SJSA1 (cell line): ENCODE measurements at regions not wholly inside any gene's neighbourhood (a gene's known extent, or its start where the extent isn't known, plus 50 kb on each side); places are given as distances from the start of the nearest gene placed in this dataset.

Source experiments
- DNase-seq, 2 experiments: peaks; one replicate each; pipeline ENCODE4 v3.0.0-alpha.2; 2015 to 2020; ENCODE audit warnings: low spot score in 2 of 2, low read depth in 1 of 2
- H3K27ac ChIP-seq: fragments of 250-450 bp; sonication (Bioruptor Pico); 2 replicates; pipeline ENCODE4 v1.5.1; 2020; ENCODE audit warnings: mild to moderate bottlenecking, moderate library complexity
- H3K27me3 ChIP-seq: fragments of 250-450 bp; sonication (Bioruptor Pico); replicated peaks from 2 replicates; pipeline ENCODE4 v1.5.1; 2020; ENCODE audit warnings: mild to moderate bottlenecking, moderate library complexity
- H3K36me3 ChIP-seq: fragments of 250-450 bp; sonication (Bioruptor Pico); 2 replicates; pipeline ENCODE4 v1.5.1; 2020; ENCODE audit warnings: mild to moderate bottlenecking
- H3K4me1 ChIP-seq: fragments of 250-450 bp; sonication (Bioruptor Pico); replicated peaks from 2 replicates; pipeline ENCODE4 v1.6.1; 2021; ENCODE audit warnings: mild to moderate bottlenecking
- H3K4me3 ChIP-seq: fragments of 250-450 bp; sonication (Bioruptor Pico); 2 replicates; pipeline ENCODE4 v1.5.1; 2020; ENCODE audit warnings: mild to moderate bottlenecking
- H3K9me3 ChIP-seq: fragments of 250-450 bp; sonication (Bioruptor Pico); replicated peaks from 2 replicates; pipeline ENCODE4 v1.5.1; 2020; ENCODE audit warnings: mild to moderate bottlenecking

GRCh38 chr11:97454988-97455387 lies 1065.2 kb downstream of the JRKL start:
- no peaks in the 10 kb centered on the region for H3K9me3 ChIP-seq

GRCh38 chr11:97460091-97460490 lies 1070.3 kb downstream of the JRKL start:
- DNase-seq, result no peak
- Histone ChIP-seq H3K4me1 (no peaks in the 10 kb centered on the region), H3K36me3 (no peaks in the 10 kb centered on the region), H3K9me3 (no peaks in the 10 kb centered on the region), H3K4me3 (no peak overlapping the region), H3K27me3 (no peaks in the 10 kb centered on the region), H3K27ac (no peak overlapping the region)

More at GRCh38 chr11:97454988-97455387, 1065.2 kb downstream of the JRKL start:
- no peak overlapping the region for H3K27ac ChIP-seq
- H3K4me1 ChIP-seq, result no peaks in the 10 kb centered on the region
- DNase-seq, result no peak
- no peak overlapping the region for H3K4me3 ChIP-seq
- no peaks in the 10 kb centered on the region for H3K36me3 ChIP-seq
- no peaks in the 10 kb centered on the region for H3K27me3 ChIP-seq

- Histone ChIP-seq H3K27ac (no peak overlapping the region), H3K4me3 (no peak overlapping the region), H3K36me3 (no peaks in the 10 kb centered on the region), H3K4me1 (no peaks in the 10 kb centered on the region), H3K27me3 (no peaks in the 10 kb centered on the region), H3K9me3 (no peaks in the 10 kb centered on the region)
- DNase-seq, result no peak
Measured at GRCh38 chr11:97461044-97461880, 1071.4 kb downstream of the JRKL start.

- no peak overlapping the region for H3K27ac ChIP-seq
- no peak for DNase-seq
- H3K4me3 ChIP-seq, result no peak overlapping the region
Measured at GRCh38 chr11:97461934-97462333, 1072.1 kb downstream of the JRKL start.

GRCh38 chr11:97463891-97464290 lies 1074.1 kb downstream of the JRKL start:
- no peaks in the 10 kb centered on the region for H3K36me3 ChIP-seq
- no peaks in the 10 kb centered on the region for H3K27me3 ChIP-seq
- no peak for DNase-seq
- no peak overlapping the region for H3K4me3 ChIP-seq
- H3K4me1 ChIP-seq, result no peaks in the 10 kb centered on the region
- H3K9me3 ChIP-seq, result no peaks in the 10 kb centered on the region
- no peak overlapping the region for H3K27ac ChIP-seq

More at GRCh38 chr11:97461934-97462333, 1072.1 kb downstream of the JRKL start:
- no peaks in the 10 kb centered on the region for H3K9me3 ChIP-seq
- no peaks in the 10 kb centered on the region for H3K27me3 ChIP-seq
- no peaks in the 10 kb centered on the region for H3K4me1 ChIP-seq
- H3K36me3 ChIP-seq, result no peaks in the 10 kb centered on the region

GRCh38 chr11:97471480-97471879 lies 1081.7 kb downstream of the JRKL start:
- Histone ChIP-seq H3K36me3 (no peaks in the 10 kb centered on the region), H3K4me3 (no peak overlapping the region), H3K4me1 (no peaks in the 10 kb centered on the region), H3K27ac (no peak overlapping the region), H3K27me3 (no peaks in the 10 kb centered on the region), H3K9me3 (no peaks in the 10 kb centered on the region)
- DNase-seq, result no peak

- no peaks in the 10 kb centered on the region for H3K36me3 ChIP-seq
- H3K4me3 ChIP-seq, result no peak overlapping the region
- no peaks in the 10 kb centered on the region for H3K9me3 ChIP-seq
- H3K27ac ChIP-seq, result no peak overlapping the region
- H3K27me3 ChIP-seq, result no peaks in the 10 kb centered on the region
- DNase-seq, result no peak
- H3K4me1 ChIP-seq, result no peaks in the 10 kb centered on the region
Measured at GRCh38 chr11:97487387-97487786, 1097.6 kb downstream of the JRKL start.

- Histone ChIP-seq H3K27ac (no peak overlapping the region), H3K4me1 (no peaks in the 10 kb centered on the region), H3K27me3 (no peaks in the 10 kb centered on the region), H3K9me3 (no peaks in the 10 kb centered on the region), H3K4me3 (no peak overlapping the region), H3K36me3 (no peaks in the 10 kb centered on the region)
- no peak for DNase-seq
Measured at GRCh38 chr11:97498891-97499290, 1109.1 kb downstream of the JRKL start.

GRCh38 chr11:97502201-97502600 lies 1112.4 kb downstream of the JRKL start:
- DNase-seq, result no peak
- H3K4me1 ChIP-seq, result no peaks in the 10 kb centered on the region
- H3K9me3 ChIP-seq, result no peaks in the 10 kb centered on the region
- H3K27ac ChIP-seq, result no peak overlapping the region
- H3K36me3 ChIP-seq, result no peaks in the 10 kb centered on the region
- no peaks in the 10 kb centered on the region for H3K27me3 ChIP-seq
- no peak overlapping the region for H3K4me3 ChIP-seq

GRCh38 chr11:97506076-97506759 lies 1116.4 kb downstream of the JRKL start:
- H3K9me3 ChIP-seq, result no peaks in the 10 kb centered on the region
- DNase-seq, result no peak
- H3K36me3 ChIP-seq, result no peaks in the 10 kb centered on the region
- H3K27ac ChIP-seq, result no peak overlapping the region
- H3K4me1 ChIP-seq, result no peaks in the 10 kb centered on the region
- H3K27me3 ChIP-seq, result no peaks in the 10 kb centered on the region
- no peak overlapping the region for H3K4me3 ChIP-seq

GRCh38 chr11:97514446-97514845 lies 1124.6 kb downstream of the JRKL start:
- H3K36me3 ChIP-seq, result no peaks in the 10 kb centered on the region
- no peak overlapping the region for H3K4me3 ChIP-seq
- no peak overlapping the region for H3K27ac ChIP-seq
- H3K27me3 ChIP-seq, result no peaks in the 10 kb centered on the region
- H3K4me1 ChIP-seq, result no peaks in the 10 kb centered on the region
- DNase-seq, result no peak
- H3K9me3 ChIP-seq, result no peaks in the 10 kb centered on the region

GRCh38 chr11:97516688-97517087 lies 1126.9 kb downstream of the JRKL start:
- H3K9me3 ChIP-seq, result no peaks in the 10 kb centered on the region
- H3K4me1 ChIP-seq, result no peaks in the 10 kb centered on the region
- H3K36me3 ChIP-seq, result no peaks in the 10 kb centered on the region
- no peak for DNase-seq
- no peak overlapping the region for H3K4me3 ChIP-seq
- no peaks in the 10 kb centered on the region for H3K27me3 ChIP-seq
- H3K27ac ChIP-seq, result no peak overlapping the region

GRCh38 chr11:97525273-97525672 lies 1135.5 kb downstream of the JRKL start:
- H3K9me3 ChIP-seq, result no peaks in the 10 kb centered on the region
- H3K4me1 ChIP-seq, result no peaks in the 10 kb centered on the region
- no peaks in the 10 kb centered on the region for H3K36me3 ChIP-seq
- DNase-seq, result no peak
- no peaks in the 10 kb centered on the region for H3K27me3 ChIP-seq
- no peak overlapping the region for H3K27ac ChIP-seq
- no peak overlapping the region for H3K4me3 ChIP-seq

- DNase-seq, result no peak
- Histone ChIP-seq H3K36me3 (no peaks in the 10 kb centered on the region), H3K9me3 (no peaks in the 10 kb centered on the region), H3K4me1 (no peaks in the 10 kb centered on the region), H3K4me3 (no peak overlapping the region), H3K27me3 (no peaks in the 10 kb centered on the region), H3K27ac (no peak overlapping the region)
Measured at GRCh38 chr11:97537407-97538150, 1147.8 kb downstream of the JRKL start.
